HUES64 (cell line): ENCODE measurements at regions not wholly inside any gene's neighbourhood (a gene's known extent, or its start where the extent isn't known, plus 50 kb on each side); places are given as distances from the start of the nearest gene placed in this dataset.
"Not testable (repeated sequence)": the region's sequence is repeated elsewhere in the genome, so short reads cannot be mapped to it uniquely, and the experiment has no call there.

Experiments
- H3K27ac ChIP-seq: 2 replicates; pipeline ENCODE4 v1.7.0; 2013; ENCODE audit warnings: low read depth, low read length, inconsistent platforms
- H3K27me3 ChIP-seq: 2 replicates; pipeline ENCODE4 v1.6.1; 2013; ENCODE audit warnings: mild to moderate bottlenecking, low read length; ENCODE audit not compliant: insufficient read depth
- H3K36me3 ChIP-seq: 2 replicates; pipeline ENCODE4 v1.6.1; 2013; ENCODE audit warnings: mild to moderate bottlenecking, low read length; ENCODE audit not compliant: insufficient read depth
- H3K4me1 ChIP-seq: 2 replicates; pipeline ENCODE4 v1.6.1; 2013; ENCODE audit warnings: mild to moderate bottlenecking, low read length, moderate library complexity; ENCODE audit not compliant: insufficient read depth
- H3K4me3 ChIP-seq: 2 replicates; pipeline ENCODE4 v1.5.1; 2013; ENCODE audit warnings: mild to moderate bottlenecking, low read length, moderate library complexity
- H3K9ac ChIP-seq: 2 replicates; pipeline ENCODE4 v1.6.1; 2013; ENCODE audit warnings: mild to moderate bottlenecking, low read depth, low read length
- H3K9me3 ChIP-seq: 2 replicates; pipeline ENCODE4 v1.6.1; 2013; ENCODE audit warnings: low read depth, low read length; ENCODE audit not compliant: insufficient read depth
- WGBS: fragments of 150-250, 120-280 bp; methylation state at CpG from one replicate; pipeline ENCODE4 v1.1.7; 2013; ENCODE audit warnings: missing lambda C conversion rate; 5-methylcytosine and 5-hydroxymethylcytosine counted together

DNA sequence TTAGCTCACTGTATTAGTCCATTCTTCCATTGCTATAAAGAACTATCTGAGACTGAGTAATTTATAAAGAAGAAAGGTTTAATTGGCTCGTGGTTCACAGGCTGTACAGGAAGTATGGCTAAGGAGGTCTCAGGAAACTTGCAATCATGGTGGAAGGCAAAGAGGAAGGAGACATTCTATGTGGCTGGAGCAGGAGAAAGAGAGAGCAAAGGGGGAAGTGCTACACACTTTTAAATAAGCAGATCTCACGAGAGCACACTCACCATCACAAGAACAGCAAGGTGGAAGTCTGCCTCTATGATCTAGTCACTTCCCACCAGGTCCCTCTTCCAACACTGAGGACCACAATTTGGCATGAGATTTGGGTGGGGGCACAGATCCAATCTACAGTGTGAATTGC is 164.5 kb upstream of the VIPR2 start:
- not testable (repeated sequence) for H3K4me3 ChIP-seq, H3K9ac ChIP-seq, H3K27ac ChIP-seq, H3K36me3 ChIP-seq, H3K4me1 ChIP-seq, H3K27me3 ChIP-seq
- H3K9me3 ChIP-seq: peaks cover 72% of the 10 kb centered on the region
- WGBS: 54% methylated on average over 2 of the region's 2 CpGs

DNA sequence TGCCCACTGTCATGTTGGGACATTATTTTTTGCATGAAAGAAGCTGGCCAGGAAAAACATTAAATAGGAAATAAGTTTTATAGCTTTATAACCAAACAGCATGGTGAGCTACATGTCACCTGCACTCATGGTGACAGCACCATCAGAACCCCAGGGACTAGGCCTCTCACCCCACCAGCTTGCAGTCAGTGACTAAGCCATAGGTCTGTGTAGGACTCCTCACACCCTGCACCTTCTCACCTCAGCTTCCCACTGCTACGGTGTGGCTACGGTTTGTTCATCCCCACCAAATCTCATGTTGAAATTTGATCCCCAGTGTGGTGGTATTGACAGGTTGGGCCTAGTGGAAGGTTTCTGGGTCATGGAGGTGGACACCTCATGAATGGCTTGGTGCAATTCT is 161.3 kb upstream of the VIPR2 start:
- H3K27ac ChIP-seq: no peak overlapping the region
- no peak overlapping the region for H3K4me3 ChIP-seq
- 95% methylated on average over 2 of the region's 2 CpGs for WGBS
- H3K9ac ChIP-seq: no peak overlapping the region
- no peaks in the 10 kb centered on the region for H3K36me3 ChIP-seq
- H3K27me3 ChIP-seq: no peaks in the 10 kb centered on the region
- no peaks in the 10 kb centered on the region for H3K4me1 ChIP-seq
- H3K9me3 ChIP-seq: peaks cover 46% of the 10 kb centered on the region

DNA sequence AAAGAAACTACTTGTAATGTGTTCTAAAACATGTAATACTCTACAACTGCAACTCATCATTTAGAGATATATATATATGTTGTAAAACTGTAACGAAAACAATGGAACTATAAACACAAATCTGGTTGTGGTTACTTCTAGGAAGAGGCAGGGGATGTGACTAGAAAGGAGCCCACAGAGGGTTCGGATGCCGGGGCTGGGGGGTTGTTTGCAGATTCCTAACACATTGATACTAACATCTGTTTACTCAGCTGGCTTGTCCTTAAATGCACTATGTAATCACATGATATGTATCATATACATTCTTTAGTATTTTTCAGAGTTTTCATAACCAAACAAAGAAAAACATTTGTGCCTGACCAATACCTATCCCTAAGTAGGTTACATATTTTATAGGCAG is 160.5 kb upstream of the VIPR2 start:
- 40% methylated on average over 2 of the region's 3 CpGs for WGBS
- H3K27ac ChIP-seq, H3K4me1 ChIP-seq, H3K36me3 ChIP-seq, H3K4me3 ChIP-seq, H3K27me3 ChIP-seq, H3K9ac ChIP-seq: not testable (repeated sequence)
- peaks cover 38% of the 10 kb centered on the region for H3K9me3 ChIP-seq

DNA sequence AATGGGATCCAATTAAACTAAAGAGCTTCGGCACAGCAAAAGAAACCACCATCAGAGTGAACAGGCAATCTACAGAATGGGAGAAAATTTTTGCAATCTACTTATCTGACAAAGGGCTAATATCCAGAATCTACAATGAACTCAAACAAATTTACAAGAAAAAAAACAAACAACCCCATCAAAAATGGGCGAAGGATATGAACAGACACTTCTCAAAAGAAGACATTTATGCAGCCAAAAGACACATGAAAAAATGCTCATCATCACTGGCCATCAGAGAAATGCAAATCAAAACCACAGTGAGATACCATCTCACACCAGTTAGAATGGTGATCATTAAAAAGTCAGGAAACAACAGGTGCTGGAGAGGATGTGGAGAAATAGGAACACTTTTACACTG is 158.8 kb upstream of the VIPR2 start:
- H3K4me1 ChIP-seq, H3K27me3 ChIP-seq, H3K9ac ChIP-seq, H3K27ac ChIP-seq, H3K4me3 ChIP-seq, H3K36me3 ChIP-seq: not testable (repeated sequence)
- H3K9me3 ChIP-seq: peaks cover 29% of the 10 kb centered on the region
- 91% methylated on average over 1 of the region's 2 CpGs for WGBS

DNA sequence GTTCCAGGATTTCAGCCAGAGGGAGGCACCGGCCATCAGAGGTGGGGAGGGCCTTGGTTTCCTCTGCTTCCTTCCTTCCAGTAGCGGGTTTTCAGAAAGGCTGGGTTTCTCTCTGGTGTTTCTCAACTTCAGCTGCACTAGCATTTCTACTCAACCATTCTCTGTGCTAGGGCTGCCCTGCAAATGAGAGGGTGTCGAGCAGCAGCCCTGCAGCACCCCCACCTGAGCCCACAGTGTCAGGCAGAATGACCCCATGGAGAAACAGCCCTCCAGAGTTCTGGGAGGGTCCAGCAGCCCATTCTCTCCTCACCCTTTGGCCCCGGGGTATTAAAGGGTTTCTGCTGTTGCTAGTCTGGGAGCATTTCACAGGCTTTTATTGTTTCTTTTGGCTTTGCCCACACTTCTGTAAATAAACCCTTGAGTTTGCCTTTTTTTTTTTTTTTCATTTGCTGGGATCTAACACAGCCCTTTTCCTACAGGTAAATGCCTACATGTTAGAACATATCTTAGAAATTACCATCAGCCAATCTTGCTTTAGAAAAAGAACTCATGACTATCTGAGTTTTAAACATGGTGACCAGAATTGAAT is 151.5 kb upstream of the VIPR2 start:
- Histone ChIP-seq H3K9me3 (peaks cover 52% of the 10 kb centered on the region), H3K4me3 (no peak overlapping the region), H3K27ac (no peak overlapping the region), H3K9ac (no peak overlapping the region), H3K4me1 (no peaks in the 10 kb centered on the region), H3K27me3 (no peaks in the 10 kb centered on the region), H3K36me3 (no peaks in the 10 kb centered on the region)
- 46% methylated on average over 4 of the region's 4 CpGs for WGBS

DNA sequence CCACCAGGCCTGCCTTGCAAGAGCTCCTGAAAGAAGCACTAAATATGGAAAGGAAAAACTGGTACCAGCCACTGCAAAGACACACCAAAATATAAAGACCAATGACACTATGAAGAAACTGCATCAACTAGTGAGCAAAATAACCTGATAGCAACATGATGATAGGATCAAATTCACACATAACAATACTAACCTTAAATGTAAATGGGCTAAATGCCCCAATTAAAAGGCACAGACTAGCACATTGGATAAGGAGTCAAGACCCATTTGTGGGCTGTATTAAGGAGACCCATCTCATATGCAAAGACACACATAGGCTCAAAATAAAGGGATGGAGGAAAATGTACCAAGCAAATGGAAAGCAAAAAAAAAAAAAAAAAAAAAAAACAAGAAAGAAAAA is 141.8 kb upstream of the VIPR2 start:
- H3K36me3 ChIP-seq, H3K27me3 ChIP-seq, H3K4me3 ChIP-seq, H3K4me1 ChIP-seq, H3K9ac ChIP-seq, H3K27ac ChIP-seq: not testable (repeated sequence)
- peaks cover 66% of the 10 kb centered on the region for H3K9me3 ChIP-seq

DNA sequence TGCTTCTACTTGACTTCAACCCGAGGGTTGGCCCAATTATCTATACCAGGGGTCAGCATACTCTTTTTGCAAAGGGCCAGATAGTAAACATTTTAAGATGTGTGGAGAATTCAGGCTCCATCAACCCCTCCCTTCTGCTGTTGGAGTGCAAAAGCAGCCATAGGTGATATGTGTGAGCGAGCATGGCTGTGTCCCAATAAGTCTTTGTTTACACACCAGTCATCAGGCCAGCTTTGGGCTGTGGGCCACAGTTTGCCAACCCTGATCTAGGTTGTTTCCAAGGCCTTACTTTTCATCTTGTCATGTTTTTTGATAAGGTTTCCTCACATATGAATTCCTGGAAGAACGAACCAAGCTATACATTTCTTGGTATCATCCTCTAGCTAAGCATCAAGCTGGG is 136.9 kb upstream of the VIPR2 start:
- no peak overlapping the region for H3K27ac ChIP-seq
- no peak overlapping the region for H3K9ac ChIP-seq
- H3K9me3 ChIP-seq: peaks cover 88% of the 10 kb centered on the region
- H3K36me3 ChIP-seq: no peaks in the 10 kb centered on the region
- WGBS: 75% methylated on average over 3 of the region's 3 CpGs
- no peak overlapping the region for H3K4me3 ChIP-seq
- no peaks in the 10 kb centered on the region for H3K4me1 ChIP-seq
- H3K27me3 ChIP-seq: no peaks in the 10 kb centered on the region

DNA sequence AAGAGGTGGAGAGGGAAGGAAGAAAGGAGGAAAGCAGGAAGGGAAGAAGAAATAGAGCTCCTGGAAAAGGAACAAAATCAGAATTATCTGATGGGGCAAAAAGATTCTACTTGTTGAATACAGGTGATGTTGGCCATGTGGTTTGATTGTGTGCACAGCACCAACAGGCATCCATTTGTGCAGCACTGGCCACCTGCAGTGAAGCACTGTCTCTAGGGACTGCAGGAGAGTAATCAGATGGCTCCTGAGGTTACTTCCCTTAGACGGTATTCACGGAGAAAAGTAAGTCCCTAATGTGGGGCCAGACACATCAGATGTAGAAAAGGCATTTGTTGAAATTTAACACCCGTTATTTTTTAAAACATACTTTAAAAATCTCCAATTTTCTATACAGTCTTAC is 135.3 kb upstream of the VIPR2 start:
- Histone ChIP-seq H3K4me3 (no peak overlapping the region), H3K4me1 (no peaks in the 10 kb centered on the region), H3K9me3 (peaks cover 93% of the 10 kb centered on the region), H3K36me3 (no peaks in the 10 kb centered on the region), H3K27ac (no peak overlapping the region), H3K9ac (no peak overlapping the region), H3K27me3 (no peaks in the 10 kb centered on the region)
- WGBS: 84% methylated on average over 3 of the region's 3 CpGs

DNA sequence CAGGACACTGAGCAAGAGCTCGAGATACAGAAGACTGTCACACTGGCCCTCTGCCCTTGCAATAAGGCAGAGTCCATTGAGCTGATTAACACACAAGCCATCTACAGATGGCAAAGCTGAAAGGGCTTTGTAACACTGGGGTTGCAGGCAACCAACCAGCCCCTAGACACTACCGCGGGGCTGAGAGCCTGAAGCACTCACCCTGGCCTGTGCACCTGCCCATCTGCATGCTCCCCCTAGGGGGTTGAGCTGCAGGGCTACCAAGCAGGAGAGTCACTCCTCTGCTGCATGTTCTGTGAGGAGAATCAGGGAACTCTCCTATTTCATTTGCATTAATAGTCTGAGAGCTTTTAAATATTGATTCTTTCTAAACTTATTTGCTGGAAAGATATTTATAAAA is 128.1 kb upstream of the VIPR2 start:
- no peak overlapping the region for H3K4me3 ChIP-seq
- no peaks in the 10 kb centered on the region for H3K36me3 ChIP-seq
- WGBS: 86% methylated on average over 3 of the region's 3 CpGs
- no peaks in the 10 kb centered on the region for H3K27me3 ChIP-seq
- H3K9me3 ChIP-seq: peaks cover 97% of the 10 kb centered on the region
- no peak overlapping the region for H3K27ac ChIP-seq
- no peak overlapping the region for H3K9ac ChIP-seq
- H3K4me1 ChIP-seq: no peaks in the 10 kb centered on the region

DNA sequence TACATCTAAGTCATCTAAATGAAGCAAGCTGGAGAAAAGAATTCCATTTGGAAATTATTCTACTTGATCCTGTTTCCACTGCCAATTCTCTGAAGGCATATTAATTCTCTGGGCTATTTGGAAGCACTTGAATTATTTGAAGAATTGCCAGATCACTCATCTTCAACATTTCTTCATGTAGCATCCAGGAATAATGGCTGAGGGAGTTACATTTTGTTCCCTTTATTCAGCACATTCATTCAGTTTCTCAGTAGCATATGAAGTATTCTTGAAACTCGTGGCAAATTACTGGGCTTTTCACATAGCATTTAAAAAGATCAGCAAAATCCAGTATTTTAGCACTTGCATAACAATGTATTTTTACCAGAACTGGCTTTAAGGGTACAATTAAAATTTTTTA is 127.1 kb upstream of the VIPR2 start:
- Histone ChIP-seq H3K4me3 (no peak overlapping the region), H3K27me3 (no peaks in the 10 kb centered on the region), H3K9me3 (peaks cover 93% of the 10 kb centered on the region), H3K9ac (no peak overlapping the region), H3K4me1 (no peaks in the 10 kb centered on the region), H3K36me3 (no peaks in the 10 kb centered on the region), H3K27ac (no peak overlapping the region)
- 17% methylated on average over 1 of the region's 1 CpG for WGBS

DNA sequence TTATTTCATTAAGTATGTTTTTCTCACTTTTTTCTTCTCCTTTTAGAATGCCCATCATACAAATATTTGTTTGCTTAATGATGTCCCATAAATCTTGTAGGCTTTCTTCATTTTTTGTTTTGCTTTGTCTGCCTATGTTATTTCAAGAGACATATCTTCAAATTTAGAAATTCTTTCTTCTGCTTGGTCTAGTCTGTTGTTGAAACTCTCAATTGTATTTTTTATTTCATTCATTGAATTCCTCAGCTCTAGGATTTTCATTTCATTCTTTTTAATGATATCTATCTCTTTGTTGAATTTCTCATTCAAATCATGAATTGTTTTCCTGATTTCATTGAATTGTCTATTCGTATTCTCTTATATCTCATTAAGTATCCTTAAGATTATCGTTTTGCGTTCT is 125.1 kb upstream of the VIPR2 start:
- Histone ChIP-seq H3K9me3 (peaks cover 92% of the 10 kb centered on the region), H3K4me1 (no peaks in the 10 kb centered on the region), H3K27ac (no peak overlapping the region), H3K4me3 (no peak overlapping the region), H3K27me3 (no peaks in the 10 kb centered on the region), H3K36me3 (no peaks in the 10 kb centered on the region), H3K9ac (no peak overlapping the region)
- WGBS: 95% methylated on average over 3 of the region's 3 CpGs

DNA sequence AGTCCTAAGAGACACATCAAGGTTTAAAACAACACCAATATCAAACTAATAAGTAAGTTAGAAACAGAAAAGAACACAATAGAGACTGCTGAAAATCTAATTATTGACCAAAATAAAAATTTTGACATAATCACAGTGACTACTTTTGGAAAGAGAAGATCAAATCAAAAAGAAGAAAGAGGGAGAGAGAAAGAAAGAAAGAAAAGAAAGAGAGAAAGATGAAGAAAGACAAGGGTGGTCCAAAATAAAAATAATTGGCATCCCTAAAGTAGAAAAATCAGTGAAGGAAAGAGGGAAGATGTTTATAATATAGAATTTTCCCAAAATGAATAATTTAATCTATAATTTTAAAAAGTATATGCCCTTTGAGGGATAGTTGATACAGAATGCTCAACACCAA is 118.8 kb upstream of the VIPR2 start:
- Histone ChIP-seq H3K9me3 (peaks cover 90% of the 10 kb centered on the region), H3K4me3 (no peak overlapping the region), H3K9ac (no peak overlapping the region), H3K4me1 (no peaks in the 10 kb centered on the region), H3K27ac (no peak overlapping the region), H3K27me3 (no peaks in the 10 kb centered on the region), H3K36me3 (no peaks in the 10 kb centered on the region)
